PC-3 (cell line): ENCODE measurements at regions not wholly inside any gene's neighbourhood (a gene's known extent, or its start where the extent isn't known, plus 50 kb on each side); places are given as distances from the start of the nearest gene placed in this dataset.

Experiments used
- ATAC-seq: fragments of 200-7000 bp; cut with Tn5 transposase; 2 replicates; pipeline ENCODE4 v1.9.1; 2020; ENCODE audit warnings: mild to moderate bottlenecking, moderate library complexity
- BruUV-seq: library from RNA; stranded (reverse); fragments of 400-500 nt; replicated peaks from 2 replicates; lab custom pipeline; 2021; lab: Mats Ljungman, UMichigan
- CTCF ChIA-PET: fragments of 300-600 bp; sonication (Branson Sonifier 250); formaldehyde crosslinking; loops from one replicate; lab custom pipeline; 2022; ENCODE audit warnings: antibody characterized with exemption; lab: Charles Lee
- POLR2A ChIA-PET: fragments of 300-600 bp; sonication (Branson Sonifier 250); formaldehyde crosslinking; loops from one replicate; lab custom pipeline; 2022; ENCODE audit warnings: antibody characterized with exemption; ENCODE audit not compliant: unreplicated experiment; lab: Charles Lee
- DNase-seq: peaks from one replicate; pipeline ENCODE4 v3.0.0-alpha.2; 2015
- H2AFZ ChIP-seq: fragments of 300-600 bp; sonication (generic); 2 replicates; pipeline ENCODE4 v1.6.0; 2016; ENCODE audit warnings: antibody characterized with exemption, low read length
- H3F3A ChIP-seq: fragments of 300-600 bp; sonication (generic); one replicate; pipeline ENCODE4 v1.6.0; 2017; ENCODE audit warnings: antibody characterized with exemption, low read length, control low read depth, mild to moderate bottlenecking; ENCODE audit not compliant: unreplicated experiment
- H3K27ac ChIP-seq: fragments of 300-600 bp; sonication (generic); 2 replicates; pipeline ENCODE4 v1.5.1; 2016; ENCODE audit warnings: mild to moderate bottlenecking, low read length
- H3K27me3 ChIP-seq: fragments of 300-600 bp; sonication (generic); 2 replicates; pipeline ENCODE4 v1.6.1; 2016; ENCODE audit warnings: low read length, mixed read lengths
- H3K36me3 ChIP-seq: fragments of 300-600 bp; sonication (generic); 2 replicates; pipeline ENCODE4 v1.6.1; 2016; ENCODE audit warnings: low read depth, mixed run types, low read length, mixed read lengths
- H3K4me1 ChIP-seq: fragments of 300-600 bp; sonication (generic); 2 replicates; pipeline ENCODE4 v1.5.1; 2016; ENCODE audit warnings: low read length; ENCODE audit not compliant: insufficient read depth
- H3K4me2 ChIP-seq: fragments of 300-600 bp; sonication (generic); 2 replicates; pipeline ENCODE4 v1.6.0; 2016; ENCODE audit warnings: low read length
- H3K4me3 ChIP-seq: fragments of 300-600 bp; sonication (generic); 2 replicates; pipeline ENCODE4 v1.5.1; 2016; ENCODE audit warnings: mild to moderate bottlenecking, low read length, mixed read lengths
- H3K79me2 ChIP-seq: fragments of 300-600 bp; sonication (generic); 2 replicates; pipeline ENCODE4 v1.6.1; 2017; ENCODE audit warnings: low read length, mixed read lengths
- H3K9ac ChIP-seq: fragments of 300-600 bp; sonication (generic); 2 replicates; pipeline ENCODE4 v1.6.0; 2016; ENCODE audit warnings: mild to moderate bottlenecking, low read length
- H3K9me2 ChIP-seq: fragments of 300-600 bp; sonication (generic); replicated peaks from 2 replicates; pipeline ENCODE4 v1.6.1; 2016; ENCODE audit warnings: mixed run types, low read length, mixed read lengths
- H3K9me3 ChIP-seq: fragments of 300-600 bp; sonication (generic); 2 replicates; pipeline ENCODE4 v1.6.1; 2016; ENCODE audit warnings: low read length, mixed read lengths
- H4K20me1 ChIP-seq: fragments of 300-600 bp; sonication (generic); 2 replicates; pipeline ENCODE4 v1.6.1; 2016; ENCODE audit warnings: low read length, mixed read lengths
- CTCF ChIP-seq: fragments of 300-600 bp; sonication (generic); conservative IDR thresholded peaks from 2 replicates; pipeline ENCODE4 v1.5.1; 2017; ENCODE audit warnings: antibody characterized with exemption, low read depth, mild to moderate bottlenecking, low read length
- EZH2 ChIP-seq: fragments of 300-600 bp; sonication (generic); IDR thresholded peaks from one replicate; pipeline ENCODE4 v1.6.1; 2017; ENCODE audit warnings: antibody characterized with exemption, mild to moderate bottlenecking, low read length; ENCODE audit not compliant: unreplicated experiment
- EZH2phosphoT487 ChIP-seq: fragments of 300-600 bp; sonication (generic); IDR thresholded peaks from 2 replicates; pipeline ENCODE4 v1.6.1; 2018; ENCODE audit warnings: mild to moderate bottlenecking, antibody characterized with exemption, low read length, borderline replicate concordance
- intact Hi-C: fragments of 100-400 bp; cut with micrococcal nuclease; formaldehyde crosslinking; loops from 2 replicates; pipeline ENCODE4 v1.9.0; 2023

DNA sequence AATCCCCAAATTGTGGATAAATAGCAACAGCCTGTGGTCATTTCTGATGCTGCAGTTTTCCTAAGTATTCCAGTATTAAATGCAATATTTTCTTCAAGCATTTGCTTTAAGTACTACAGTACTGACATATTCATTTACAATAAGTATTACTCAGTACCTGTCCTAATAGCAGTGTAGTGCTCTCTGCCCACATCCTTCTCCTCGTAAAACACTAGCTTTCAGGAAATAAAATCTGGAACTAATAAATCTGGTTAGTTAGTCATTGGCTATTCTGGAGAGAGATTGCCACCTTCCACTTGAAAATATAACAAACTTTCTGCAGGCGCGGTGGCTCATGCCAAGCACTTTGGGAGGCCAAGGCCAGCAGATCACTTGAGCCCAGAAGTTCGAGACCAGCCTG is 441.5 kb downstream of the PRKD1 start:
- H4K20me1 ChIP-seq, result no peaks in the 10 kb centered on the region
- H3K4me1 ChIP-seq, result no peaks in the 10 kb centered on the region
- H3F3A ChIP-seq, result no peaks in the 10 kb centered on the region
- peak; percentile 90 for ATAC-seq
- intact Hi-C loops, result no loop called here
- ChIA-PET POLR2A (no interaction called here), CTCF (interaction anchor here (1.0 kb wide), 1 partner anchor 320 kb away, joined by 3 read pairs; no protein-coding TSS in a partner anchor)
- no peak overlapping the region for H3K9ac ChIP-seq
- no peak overlapping the region for H3K4me2 ChIP-seq
- DNase-seq, result peak; percentile 35
- no peaks in the 10 kb centered on the region for H3K36me3 ChIP-seq
- H3K9me2 ChIP-seq, result no peaks in the 10 kb centered on the region
- no peaks in the 10 kb centered on the region for H3K79me2 ChIP-seq
- no peak overlapping the region for H3K4me3 ChIP-seq
- H3K27me3 ChIP-seq, result no peaks in the 10 kb centered on the region
- no peak overlapping the region for H3K27ac ChIP-seq
- BruUV-seq, result no TSS peak
- TF ChIP-seq CTCF, result no peak; the same call in 1 of the 2 replicates
- H3K9me3 ChIP-seq, result no peaks in the 10 kb centered on the region
- no peak overlapping the region for H2AFZ ChIP-seq

GRCh38 chr14:29489911-29490425 is 437.7 kb downstream of the PRKD1 start:
- no peak for ATAC-seq
- no peak overlapping the region for H3K9ac ChIP-seq
- no peaks in the 10 kb centered on the region for H3K4me1 ChIP-seq
- TF ChIP-seq EZH2phosphoT487 (no peak), CTCF (no peak), EZH2 (no peak)
- H3F3A ChIP-seq, result no peaks in the 10 kb centered on the region
- ChIA-PET CTCF (no interaction called here), POLR2A (no interaction called here)
- H3K36me3 ChIP-seq, result no peaks in the 10 kb centered on the region
- H3K9me2 ChIP-seq, result no peaks in the 10 kb centered on the region
- peaks cover 5% of the 10 kb centered on the region; the same call in 1 of the 2 replicates for H3K27me3 ChIP-seq
- H2AFZ ChIP-seq, result no peak overlapping the region
- H4K20me1 ChIP-seq, result no peaks in the 10 kb centered on the region
- H3K79me2 ChIP-seq, result no peaks in the 10 kb centered on the region
- no TSS peak for BruUV-seq
- H3K9me3 ChIP-seq, result no peaks in the 10 kb centered on the region
- H3K4me2 ChIP-seq, result no peak overlapping the region
- H3K27ac ChIP-seq, result no peak overlapping the region
- intact Hi-C loops, result no loop called here
- no peak for DNase-seq
- H3K4me3 ChIP-seq, result no peak overlapping the region

- Histone ChIP-seq H3K9me3 (no peaks in the 10 kb centered on the region), H2AFZ (no peak overlapping the region), H3K36me3 (no peaks in the 10 kb centered on the region), H4K20me1 (no peaks in the 10 kb centered on the region), H3K4me3 (no peak overlapping the region), H3K9ac (no peak overlapping the region), H3K79me2 (no peaks in the 10 kb centered on the region), H3K4me2 (no peak overlapping the region), H3K27ac (no peak overlapping the region), H3K9me2 (no peaks in the 10 kb centered on the region), H3K27me3 (peaks cover 14% of the 10 kb centered on the region), H3F3A (no peaks in the 10 kb centered on the region), H3K4me1 (no peaks in the 10 kb centered on the region)
- no TSS peak for BruUV-seq
- DNase-seq (no peak), ATAC-seq (no peak)
- ChIA-PET POLR2A (no interaction called here), CTCF (no interaction called here)
- no peak for TF ChIP-seq EZH2
- no peak for TF ChIP-seq CTCF
- TF ChIP-seq EZH2phosphoT487, result no peak
- intact Hi-C loops, result no loop called here
Measured at GRCh38 chr14:29493849-29494248, 433.8 kb downstream of the PRKD1 start.
